H7 (cell line): ENCODE measurements at regions not wholly inside any gene's neighbourhood (a gene's known extent, or its start where the extent isn't known, plus 50 kb on each side); places are given as distances from the start of the nearest gene placed in this dataset.

Source experiments
- DNase-seq: peaks from one replicate; pipeline ENCODE4 v3.0.0; 2012
- H3K27me3 ChIP-seq: 2 replicates; pipeline ENCODE4 v1.6.0; 2011; ENCODE audit warnings: mild to moderate bottlenecking, low read length; ENCODE audit not compliant: control insufficient read depth, insufficient read depth
- H3K36me3 ChIP-seq: replicated peaks from 2 replicates; pipeline ENCODE4 v1.5.1; 2011; ENCODE audit warnings: low read length; ENCODE audit not compliant: control insufficient read depth, insufficient read depth
- H3K4me3 ChIP-seq: 2 replicates; pipeline ENCODE4 v1.5.1; 2011; ENCODE audit warnings: low read depth, mild to moderate bottlenecking, control low read depth, low read length, moderate library complexity; ENCODE audit not compliant: insufficient read depth

DNA sequence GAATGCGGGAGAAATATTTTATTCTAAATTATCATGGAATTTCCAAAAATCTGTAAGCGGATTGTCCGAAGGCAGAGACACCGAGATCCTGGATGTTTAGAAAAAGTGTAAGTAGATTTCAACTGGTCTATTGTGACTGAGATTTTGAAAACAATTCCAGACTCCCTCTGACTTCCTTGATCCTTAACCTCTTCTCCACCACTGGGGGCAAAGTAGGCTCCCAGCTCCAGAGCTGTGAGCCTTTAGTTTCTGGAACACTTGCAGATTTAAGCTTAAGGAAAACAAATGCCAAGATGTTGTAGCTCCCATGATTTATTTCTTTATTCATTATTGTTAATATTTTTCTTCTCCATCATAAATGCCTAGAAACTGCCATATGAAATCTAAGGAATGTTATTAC lies 1320.5 kb upstream of the SEL1L start:
- no peak overlapping the region for H3K4me3 ChIP-seq
- peak; percentile 5 for DNase-seq

DNA sequence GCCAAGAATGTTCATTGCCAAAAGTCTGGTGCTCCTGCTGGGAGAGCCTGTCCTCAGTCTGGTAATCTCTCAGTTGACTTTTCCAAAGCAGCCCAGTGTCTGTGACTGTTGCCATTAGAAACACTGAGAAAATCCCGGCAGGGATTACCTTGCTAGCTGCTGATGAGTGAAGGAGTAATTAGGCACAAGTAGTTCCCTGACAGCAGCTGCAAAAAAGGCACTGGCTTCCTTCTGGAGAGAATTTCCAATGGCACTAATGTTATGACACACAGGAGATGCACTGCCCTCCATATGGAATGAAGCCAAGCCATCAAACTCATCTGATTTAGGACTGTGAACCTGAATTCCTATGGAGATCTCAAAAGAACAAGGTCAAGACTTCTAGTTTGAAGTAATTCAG lies 1321.2 kb upstream of the SEL1L start:
- Histone ChIP-seq H3K4me3 (no peak overlapping the region), H3K27me3 (no peaks in the 10 kb centered on the region), H3K36me3 (no peaks in the 10 kb centered on the region)
- DNase-seq, result no peak

More for the DNA sequence above, 1320.5 kb upstream of the SEL1L start:
- Histone ChIP-seq H3K36me3 (no peaks in the 10 kb centered on the region), H3K27me3 (no peaks in the 10 kb centered on the region)

DNA sequence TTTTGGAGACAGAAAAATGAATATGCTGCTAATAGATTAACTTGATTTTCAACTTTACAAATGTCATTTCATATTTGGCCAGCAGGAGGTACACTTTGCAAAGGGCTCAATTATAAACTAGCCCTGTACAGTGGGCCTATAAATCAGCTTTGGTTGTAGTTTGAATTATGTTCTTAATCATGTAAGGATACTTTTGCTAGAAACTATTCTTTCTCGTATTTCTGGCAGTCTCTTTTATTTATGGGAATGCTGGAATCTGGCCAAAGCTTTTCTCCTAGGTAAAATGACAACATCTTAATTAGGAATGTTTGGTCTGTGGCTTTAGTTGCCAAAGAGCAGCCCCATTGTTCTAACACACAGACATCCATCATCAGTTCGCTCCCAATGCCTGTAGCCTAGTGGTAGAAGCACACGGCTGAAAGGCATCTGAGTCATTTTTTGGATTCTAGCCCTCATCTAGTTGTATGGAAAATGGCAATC lies 1322.3 kb upstream of the SEL1L start:
- Histone ChIP-seq H3K4me3 (no peak overlapping the region), H3K27me3 (no peaks in the 10 kb centered on the region), H3K36me3 (no peaks in the 10 kb centered on the region)
- DNase-seq, result no peak

- no peaks in the 10 kb centered on the region for H3K27me3 ChIP-seq
- DNase-seq, result no peak
- no peak overlapping the region for H3K4me3 ChIP-seq
- H3K36me3 ChIP-seq, result no peaks in the 10 kb centered on the region
Observed at GRCh38 chr14:82861313-82861712, 1327.7 kb upstream of the SEL1L start.

GRCh38 chr14:82872494-82872893 lies 1338.8 kb upstream of the SEL1L start:
- Histone ChIP-seq H3K36me3 (no peaks in the 10 kb centered on the region), H3K27me3 (no peaks in the 10 kb centered on the region), H3K4me3 (no peak overlapping the region)
- peak; percentile 5 for DNase-seq

DNA sequence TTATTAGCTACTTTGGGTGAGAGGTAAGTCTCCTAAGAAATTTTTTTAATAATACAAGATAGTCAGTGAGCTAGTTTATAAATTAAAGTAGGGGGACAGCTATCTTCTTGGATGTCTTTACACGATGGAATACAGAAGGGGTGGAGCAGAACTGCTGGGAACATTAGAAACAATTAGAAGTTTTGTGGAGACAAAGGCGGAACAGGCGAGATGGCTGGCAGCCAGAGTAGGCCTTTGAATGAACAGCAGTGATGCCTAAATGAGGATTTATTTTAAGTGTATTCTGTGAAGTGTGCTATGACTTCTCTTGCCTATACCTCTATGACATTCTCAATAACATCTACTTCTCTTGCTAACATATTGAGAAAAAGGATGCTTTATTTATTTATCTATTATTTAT lies 1345.3 kb upstream of the SEL1L start:
- DNase-seq, result no peak
- Histone ChIP-seq H3K27me3 (no peaks in the 10 kb centered on the region), H3K36me3 (no peaks in the 10 kb centered on the region), H3K4me3 (no peak overlapping the region)

DNA sequence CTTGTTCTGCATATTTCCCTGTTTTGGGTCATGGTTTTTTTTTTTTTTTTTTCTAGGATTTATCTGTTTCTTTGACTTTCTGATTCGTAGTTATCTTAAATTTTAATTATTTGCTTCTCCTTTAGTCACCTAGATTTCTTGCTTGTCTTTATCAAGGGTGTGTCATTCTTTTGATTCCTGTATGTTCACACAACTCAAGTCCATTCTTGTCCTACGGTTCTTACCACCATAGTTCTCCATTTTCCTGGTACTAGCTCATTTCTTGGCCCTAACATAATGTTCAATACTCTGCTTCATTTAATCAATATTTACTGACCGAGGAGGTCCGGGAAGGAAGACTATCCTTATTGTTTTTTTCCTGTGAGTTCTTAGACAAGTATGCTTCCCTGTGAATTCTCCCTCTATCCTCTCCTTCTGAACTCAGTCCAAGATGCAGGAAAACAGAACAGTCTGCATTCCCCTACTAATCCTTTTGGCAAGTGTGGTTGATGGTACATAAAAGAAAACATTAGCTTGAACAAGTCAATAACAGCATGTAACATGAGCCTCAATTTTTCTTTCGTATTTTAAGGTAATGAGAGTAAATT lies 1346.4 kb upstream of the SEL1L start:
- Histone ChIP-seq H3K4me3 (no peak overlapping the region), H3K36me3 (no peaks in the 10 kb centered on the region), H3K27me3 (no peaks in the 10 kb centered on the region)
- no peak for DNase-seq

DNA sequence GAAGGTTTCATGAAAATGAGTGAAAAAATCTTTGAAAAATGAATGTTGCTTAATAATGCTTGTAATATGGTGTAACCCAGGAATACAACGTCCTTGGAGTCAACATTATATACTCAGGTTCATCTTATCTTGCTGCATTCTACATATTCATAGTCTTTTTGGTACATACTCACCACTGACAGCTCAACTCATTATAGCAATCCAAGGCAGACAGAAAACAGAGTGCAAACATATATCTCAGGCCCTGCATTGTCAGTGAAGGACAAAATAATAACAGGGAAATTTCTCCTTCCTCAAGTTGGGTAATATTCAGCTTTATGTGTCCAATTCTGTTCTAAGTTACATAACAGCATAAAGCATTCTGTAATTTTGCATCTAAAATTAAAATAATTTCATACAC lies 1353.0 kb upstream of the SEL1L start:
- no peaks in the 10 kb centered on the region for H3K36me3 ChIP-seq
- no peak for DNase-seq
- no peaks in the 10 kb centered on the region for H3K27me3 ChIP-seq
- no peak overlapping the region for H3K4me3 ChIP-seq

DNA sequence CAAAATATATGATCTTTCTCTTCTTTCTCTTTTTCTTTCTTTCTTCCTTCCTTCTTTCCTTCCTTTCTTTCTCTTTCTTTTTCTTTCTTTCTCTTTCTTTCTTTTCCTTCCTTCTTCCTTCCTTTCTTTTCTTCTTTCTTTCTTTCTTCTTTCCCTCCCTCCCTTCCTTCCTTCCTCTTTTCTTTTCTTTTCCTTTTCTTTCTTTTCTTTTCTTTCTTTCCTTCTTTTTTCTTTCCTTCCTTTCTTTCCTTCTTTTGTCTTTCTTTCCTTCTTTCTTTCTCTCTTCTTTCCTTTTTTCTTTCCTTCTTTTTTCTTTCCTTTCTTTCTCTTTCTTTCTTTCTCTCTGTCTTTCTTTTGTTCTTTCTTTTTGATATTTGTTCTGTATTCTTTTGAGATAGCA lies 1356.0 kb upstream of the SEL1L start:
- no peak for DNase-seq
- Histone ChIP-seq H3K36me3 (no peaks in the 10 kb centered on the region), H3K27me3 (no peaks in the 10 kb centered on the region), H3K4me3 (no peak overlapping the region)

GRCh38 chr14:82896476-82896875 lies 1362.8 kb upstream of the SEL1L start:
- Histone ChIP-seq H3K27me3 (no peaks in the 10 kb centered on the region), H3K36me3 (no peaks in the 10 kb centered on the region), H3K4me3 (no peak overlapping the region)
- no peak for DNase-seq

DNA sequence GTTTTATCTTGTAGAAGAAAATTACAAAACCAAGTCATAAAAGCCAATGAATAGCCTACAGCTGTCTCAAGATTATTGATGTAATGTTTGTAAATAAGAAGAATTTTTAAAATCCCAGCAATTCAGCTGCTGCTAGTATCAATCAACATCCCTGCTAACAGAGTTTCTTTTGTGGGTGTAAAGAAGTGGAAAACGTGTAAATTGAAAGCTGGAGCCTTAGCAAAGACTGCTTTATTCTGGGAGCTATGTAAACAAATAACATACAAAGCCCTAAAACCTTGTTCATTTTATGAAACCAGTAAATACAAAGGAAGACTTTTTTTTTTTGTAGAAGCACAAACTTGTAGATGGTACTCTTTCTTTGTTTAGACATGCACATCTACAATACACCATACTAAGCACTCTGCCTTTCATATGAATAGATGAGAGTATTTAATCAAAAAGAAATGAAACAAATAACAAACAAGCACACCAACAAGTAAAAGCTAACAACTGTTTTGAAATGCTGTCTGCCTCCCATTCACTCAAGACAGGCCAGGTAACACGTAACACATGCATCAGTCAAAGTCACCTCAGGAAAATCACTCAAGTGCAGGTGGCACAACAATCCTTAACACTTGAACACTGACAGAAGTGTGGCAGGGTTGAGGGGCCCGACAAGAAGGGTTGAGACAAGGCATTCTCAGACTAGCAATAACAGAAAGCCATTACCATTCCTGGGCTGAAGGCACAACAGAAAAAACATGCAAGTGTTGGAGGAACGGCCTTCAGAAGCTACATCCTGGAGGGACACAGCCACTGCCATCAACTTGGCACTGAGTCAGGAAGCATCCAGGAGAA lies 1364.0 kb upstream of the SEL1L start:
- Histone ChIP-seq H3K36me3 (no peaks in the 10 kb centered on the region), H3K4me3 (no peak overlapping the region), H3K27me3 (no peaks in the 10 kb centered on the region)
- no peak for DNase-seq

DNA sequence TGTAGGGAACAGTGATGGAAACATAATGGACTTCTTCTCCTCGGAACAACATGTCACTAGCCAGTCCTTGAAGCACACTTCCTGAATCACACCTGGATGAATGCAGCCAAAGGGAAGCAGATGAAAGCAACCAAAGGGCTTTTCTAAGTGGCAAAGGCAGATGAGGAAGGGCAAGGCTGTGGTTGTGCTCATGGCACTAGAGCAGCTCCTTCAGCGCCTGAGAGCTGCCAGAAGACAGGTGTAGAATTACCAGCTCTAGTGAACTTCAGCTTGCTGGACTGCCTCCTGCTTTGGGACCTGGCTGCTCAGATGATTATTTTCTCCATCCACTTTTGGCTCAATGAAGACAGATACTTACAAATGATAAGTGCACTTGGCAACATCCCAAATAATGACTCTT lies 1372.1 kb upstream of the SEL1L start:
- Histone ChIP-seq H3K27me3 (no peaks in the 10 kb centered on the region), H3K36me3 (no peaks in the 10 kb centered on the region), H3K4me3 (no peak overlapping the region)
- no peak for DNase-seq

- no peak for DNase-seq
- H3K36me3 ChIP-seq, result no peaks in the 10 kb centered on the region
Observed at GRCh38 chr14:82911930-82912329, 1378.3 kb upstream of the SEL1L start.

GRCh38 chr14:82913396-82913795 lies 1379.7 kb upstream of the SEL1L start:
- H3K27me3 ChIP-seq, result no peaks in the 10 kb centered on the region
- H3K4me3 ChIP-seq, result no peak overlapping the region
- H3K36me3 ChIP-seq, result no peaks in the 10 kb centered on the region
- no peak for DNase-seq

More at GRCh38 chr14:82911930-82912329, 1378.3 kb upstream of the SEL1L start:
- no peak overlapping the region for H3K4me3 ChIP-seq
- no peaks in the 10 kb centered on the region for H3K27me3 ChIP-seq

DNA sequence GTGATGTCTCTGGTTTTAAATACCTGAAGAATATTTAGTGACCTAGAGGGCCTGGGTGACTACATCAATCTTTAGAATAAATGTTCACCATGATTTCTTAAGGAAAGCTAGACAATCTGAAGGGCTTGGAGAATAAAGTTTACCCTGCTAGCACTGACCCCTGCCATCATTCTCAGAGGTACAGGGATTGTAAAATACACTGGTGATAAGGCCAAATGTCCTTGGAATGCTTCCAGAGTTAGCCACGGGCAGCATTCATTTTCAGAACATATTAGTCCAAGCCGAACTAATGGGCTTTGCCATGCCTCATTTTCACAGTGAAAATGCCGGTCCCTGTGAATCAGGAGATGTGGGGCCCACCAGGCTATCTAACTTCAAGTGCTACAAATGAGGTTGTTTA lies 1381.7 kb upstream of the SEL1L start:
- DNase-seq, result no peak
- Histone ChIP-seq H3K27me3 (no peaks in the 10 kb centered on the region), H3K36me3 (no peaks in the 10 kb centered on the region), H3K4me3 (no peak overlapping the region)
